ENCODE measurements at regions not wholly inside any gene's neighbourhood (a gene's known extent, or its start where the extent isn't known, plus 50 kb on each side); places are given as distances from the start of the nearest gene placed in this dataset.

- TF ChIP-seq FOXO1 (CRISPR knock-in tag; IDR thresholded peaks at IDR 0.05) = peak; percentile 76; the same call in 1 of the 2 replicates
- no peak for TF ChIP-seq DR1 (CRISPR knock-in tag; IDR thresholded peaks at IDR 0.05)
- TF ChIP-seq ERF (CRISPR knock-in tag; IDR thresholded peaks at IDR 0.05) = no peak; the same call in 1 of the 2 replicates
- no peak for TF ChIP-seq ISL2 (CRISPR knock-in tag; IDR thresholded peaks at IDR 0.05)
- TF ChIP-seq IRF2 (CRISPR knock-in tag; IDR thresholded peaks at IDR 0.05) = no peak; the same call in 1 of the 2 replicates
- peak; percentile 72 for TF ChIP-seq GATAD2A (CRISPR knock-in tag; IDR thresholded peaks at IDR 0.05)
- no peak for TF ChIP-seq AGO1 (IDR thresholded peaks at IDR 0.05; ENCODE audit: low read depth, low read length, poor library complexity, severe bottlenecking)
- no peak for TF ChIP-seq ZNF317 (CRISPR knock-in tag; IDR thresholded peaks at IDR 0.05)
- TF ChIP-seq ZNF782 (CRISPR knock-in tag; IDR thresholded peaks at IDR 0.05; ENCODE audit: borderline replicate concordance) = no peak
- no peak for TF ChIP-seq KAT7 (CRISPR knock-in tag; IDR thresholded peaks at IDR 0.05; ENCODE audit: borderline replicate concordance)
- no peak for TF ChIP-seq GABPA (IDR thresholded peaks at IDR 0.05; ENCODE audit: low read depth, low read length)
- peak; percentile 61 for TF ChIP-seq GABPA (CRISPR knock-in tag; IDR thresholded peaks at IDR 0.05; ENCODE audit: low read depth)
- TF ChIP-seq HNRNPK (IDR thresholded peaks at IDR 0.05; ENCODE audit: low read depth, low read length, poor library complexity, severe bottlenecking) = no peak
- TF ChIP-seq KDM2A (CRISPR knock-in tag; IDR thresholded peaks at IDR 0.05; ENCODE audit: borderline replicate concordance, low read depth) = 0 out of 2 replicates have a peak, but pooled peaks have one; percentile 16
- no peak for TF ChIP-seq ZBTB40 (IDR thresholded peaks at IDR 0.05)
- peak; percentile 66; the same call in 1 of the 2 replicates for TF ChIP-seq ZBTB40 (CRISPR knock-in tag; IDR thresholded peaks at IDR 0.05)
- TF ChIP-seq FOXA3 (CRISPR knock-in tag; IDR thresholded peaks at IDR 0.05) = peak; percentile 69
- TF ChIP-seq ZNF792 (CRISPR knock-in tag; IDR thresholded peaks at IDR 0.05) = no peak
- peak; percentile 59; the same call in 1 of the 2 replicates for TF ChIP-seq ZNF614 (CRISPR knock-in tag; IDR thresholded peaks at IDR 0.05; ENCODE audit: borderline replicate concordance)
- TF ChIP-seq ZNF576 (CRISPR knock-in tag; IDR thresholded peaks at IDR 0.05) = no peak
- TF ChIP-seq CBX2 (IDR thresholded peaks at IDR 0.05; ENCODE audit: low read depth, low read length) = no peak
- no peak for TF ChIP-seq CBX2 (CRISPR knock-in tag; IDR thresholded peaks at IDR 0.05; ENCODE audit: low read depth)
- TF ChIP-seq ARNT2 (CRISPR knock-in tag; IDR thresholded peaks at IDR 0.05; ENCODE audit: low read depth) = no peak
- no peak for TF ChIP-seq ZNF746 (CRISPR knock-in tag; IDR thresholded peaks at IDR 0.05)
- TF ChIP-seq ZFYVE20 (CRISPR knock-in tag; IDR thresholded peaks at IDR 0.05; ENCODE audit: borderline replicate concordance, low read depth) = no peak
- TF ChIP-seq ARNTL (CRISPR knock-in tag; IDR thresholded peaks at IDR 0.05) = no peak
Measured at GRCh38 chr6:167750956-167751358, 75.8 kb upstream of the AFDN start (continued).
